GM21360 (cell line): ENCODE measurements at regions not wholly inside any gene's neighbourhood (a gene's known extent, or its start where the extent isn't known, plus 50 kb on each side); places are given as distances from the start of the nearest gene placed in this dataset.

Experiments used
- ATAC-seq: cut with Tn5 transposase; IDR thresholded peaks from one replicate; pipeline ENCODE4 v1.9.1; 2021; ENCODE audit warnings: mild to moderate bottlenecking, moderate library complexity; ENCODE audit not compliant: unreplicated experiment

GRCh38 chr3:6125520-6125919, 735.4 kb upstream of the GRM7 start:
- no peak for ATAC-seq

DNA sequence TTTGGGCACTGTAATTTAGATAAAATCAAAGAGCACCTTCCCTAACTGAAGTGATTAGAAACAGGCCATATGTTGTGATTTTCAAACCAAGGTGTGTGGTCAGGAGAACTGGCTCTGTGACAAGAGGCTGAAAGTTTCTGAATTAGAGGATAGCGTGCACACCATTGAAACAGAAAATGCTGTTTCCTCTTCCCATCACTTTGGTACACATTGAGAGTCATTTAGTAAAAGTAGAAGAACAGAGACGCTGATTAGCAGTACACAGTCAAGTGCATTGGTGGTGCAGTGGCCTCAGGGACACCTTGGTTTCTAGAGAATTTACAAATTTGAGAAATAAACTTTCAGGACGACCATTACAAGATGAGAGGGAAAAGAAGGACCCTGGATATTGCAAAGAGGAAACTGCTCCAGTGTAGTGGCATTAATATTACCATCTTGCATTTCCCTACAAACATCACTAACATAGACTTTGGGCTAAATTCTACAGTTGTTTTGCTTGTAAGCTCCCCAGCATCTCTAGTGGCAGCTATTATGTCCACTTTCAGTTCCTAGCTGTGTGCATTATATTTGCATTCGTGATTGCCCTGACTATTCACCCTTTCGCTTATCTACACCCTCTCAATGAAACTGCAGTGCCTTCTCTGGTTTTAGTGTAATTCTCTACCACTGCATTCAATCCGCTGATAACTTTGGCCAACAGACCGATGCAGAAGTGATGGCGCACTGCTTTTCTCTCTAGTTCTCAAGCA, 728.1 kb upstream of the GRM7 start:
- peak; percentile 92 for ATAC-seq

- ATAC-seq, result no peak
Observed at GRCh38 chr3:6142707-6143106, 718.2 kb upstream of the GRM7 start.

DNA sequence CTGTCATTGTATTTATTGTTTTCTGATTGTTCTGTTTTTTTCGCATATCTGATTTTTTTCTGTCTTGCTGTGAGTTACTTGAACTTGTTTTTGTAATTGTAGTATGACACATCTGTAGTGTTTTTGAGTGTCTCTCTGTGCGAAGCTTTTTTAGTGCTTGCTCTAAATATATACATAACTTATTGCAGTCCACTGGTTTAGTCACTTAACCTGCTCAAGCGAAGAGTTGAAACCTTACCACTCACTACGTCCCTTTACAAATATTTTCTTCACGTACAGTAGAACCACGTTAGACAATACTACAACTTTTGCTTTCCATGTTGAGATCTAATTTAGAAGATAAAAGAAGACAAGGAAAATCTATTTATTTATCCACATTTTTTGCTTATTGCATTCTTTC, 713.0 kb upstream of the GRM7 start:
- peak; percentile 60 for ATAC-seq

- ATAC-seq, result no peak
Observed at GRCh38 chr3:6155650-6156338, 705.1 kb upstream of the GRM7 start.

DNA sequence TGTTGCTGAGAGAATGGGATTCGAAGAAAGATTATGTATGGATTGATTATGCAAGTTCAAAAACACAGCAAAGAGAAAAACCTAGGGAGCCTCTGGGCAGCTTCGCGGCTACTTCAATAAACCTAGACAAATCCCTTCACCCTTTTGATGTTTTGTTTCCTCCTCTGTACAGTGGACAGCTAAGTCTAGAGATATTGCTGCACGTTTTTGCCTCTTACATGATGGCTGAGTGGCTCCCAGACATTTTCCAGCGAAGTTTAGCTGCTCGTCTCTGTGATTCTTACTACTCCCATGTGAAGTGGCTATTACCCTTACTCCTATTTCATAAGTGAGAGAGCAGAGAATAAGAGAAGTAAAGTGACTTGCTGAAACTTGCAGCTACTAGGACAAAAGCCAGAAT, 695.0 kb upstream of the GRM7 start:
- no peak for ATAC-seq

- ATAC-seq, result no peak
Observed at GRCh38 chr3:6168256-6168655, 692.7 kb upstream of the GRM7 start.

- no peak for ATAC-seq
Observed at GRCh38 chr3:6172871-6173642, 687.9 kb upstream of the GRM7 start.

- no peak for ATAC-seq
Observed at GRCh38 chr3:6177417-6177816, 683.5 kb upstream of the GRM7 start.

- ATAC-seq, result no peak
Observed at GRCh38 chr3:6179761-6180160, 681.2 kb upstream of the GRM7 start.

DNA sequence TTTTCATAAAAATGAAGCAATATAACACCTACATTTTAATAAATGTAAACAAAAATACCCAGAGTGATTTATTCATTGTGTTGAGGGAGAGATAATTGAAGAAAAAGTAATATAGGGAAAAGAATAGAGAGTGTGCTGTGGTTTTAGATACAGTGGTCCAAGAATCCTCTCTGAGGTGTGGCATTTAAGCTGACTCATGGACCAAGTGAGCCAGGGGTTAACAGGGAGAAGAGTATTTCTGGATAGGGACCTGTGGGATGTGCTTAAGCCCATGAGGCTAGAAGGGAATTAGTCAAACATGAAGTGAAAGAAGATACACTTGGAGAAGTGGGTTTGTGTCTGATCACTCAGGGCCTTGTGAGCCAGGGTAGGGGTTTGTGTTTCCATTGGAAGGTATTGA, 680.7 kb upstream of the GRM7 start:
- no peak for ATAC-seq

DNA sequence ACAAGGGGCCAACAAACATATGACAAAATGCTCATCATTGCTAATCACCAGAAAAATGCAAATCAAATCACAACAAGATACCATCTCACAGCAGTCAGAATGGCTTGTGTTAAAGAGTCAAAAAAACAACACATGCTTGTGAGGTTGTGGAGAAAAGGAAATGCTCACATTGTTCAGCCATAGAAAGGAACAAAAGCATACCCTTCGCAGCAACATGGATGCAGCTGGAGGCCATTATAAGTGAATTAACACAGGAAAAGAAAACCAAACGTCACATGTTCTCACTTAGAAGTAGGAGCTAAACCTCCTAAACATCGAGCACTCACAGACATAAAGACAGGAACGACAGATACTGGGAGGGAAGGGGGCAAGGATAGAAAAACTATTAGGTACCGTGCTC, 678.4 kb upstream of the GRM7 start:
- ATAC-seq, result no peak

DNA sequence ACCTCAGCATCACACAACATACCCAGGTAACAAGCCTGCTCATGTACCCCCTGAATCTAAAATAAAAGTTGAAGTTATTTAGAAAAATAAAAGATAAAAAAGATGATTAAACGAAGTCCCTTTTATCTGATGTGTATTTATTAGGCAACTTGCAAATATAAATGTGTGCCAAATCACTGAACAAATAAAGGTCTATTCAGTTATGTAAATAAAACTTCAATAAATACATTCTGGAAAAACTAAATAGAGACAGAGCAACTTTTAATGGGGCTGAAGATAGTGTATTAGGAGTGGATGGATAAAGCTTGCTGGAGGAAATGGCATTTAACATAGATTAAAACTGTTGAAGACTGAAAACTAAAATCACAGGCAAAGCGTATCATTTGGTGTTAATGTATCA, 678.0 kb upstream of the GRM7 start:
- no peak for ATAC-seq

DNA sequence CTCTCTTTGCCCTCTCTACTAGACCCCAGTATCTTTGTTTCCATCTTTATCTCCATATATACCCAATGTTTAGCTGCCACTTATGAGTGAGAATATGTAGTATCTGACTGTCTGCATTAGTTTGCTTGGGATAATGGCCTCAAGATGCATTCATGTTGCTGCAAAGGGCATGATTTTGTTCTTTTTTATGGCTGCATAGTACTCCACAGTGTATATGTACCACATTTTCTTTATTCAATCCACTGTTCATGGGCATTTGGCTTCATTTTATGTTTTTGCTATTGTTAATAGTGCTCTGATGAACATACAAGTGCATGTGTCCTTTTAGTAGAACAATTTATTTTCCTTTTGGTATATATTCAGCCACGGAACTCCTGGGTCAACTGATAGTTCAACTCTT, 671.5 kb upstream of the GRM7 start:
- ATAC-seq, result no peak

GRCh38 chr3:6204891-6205290, 656.0 kb upstream of the GRM7 start:
- ATAC-seq, result peak; percentile 55

DNA sequence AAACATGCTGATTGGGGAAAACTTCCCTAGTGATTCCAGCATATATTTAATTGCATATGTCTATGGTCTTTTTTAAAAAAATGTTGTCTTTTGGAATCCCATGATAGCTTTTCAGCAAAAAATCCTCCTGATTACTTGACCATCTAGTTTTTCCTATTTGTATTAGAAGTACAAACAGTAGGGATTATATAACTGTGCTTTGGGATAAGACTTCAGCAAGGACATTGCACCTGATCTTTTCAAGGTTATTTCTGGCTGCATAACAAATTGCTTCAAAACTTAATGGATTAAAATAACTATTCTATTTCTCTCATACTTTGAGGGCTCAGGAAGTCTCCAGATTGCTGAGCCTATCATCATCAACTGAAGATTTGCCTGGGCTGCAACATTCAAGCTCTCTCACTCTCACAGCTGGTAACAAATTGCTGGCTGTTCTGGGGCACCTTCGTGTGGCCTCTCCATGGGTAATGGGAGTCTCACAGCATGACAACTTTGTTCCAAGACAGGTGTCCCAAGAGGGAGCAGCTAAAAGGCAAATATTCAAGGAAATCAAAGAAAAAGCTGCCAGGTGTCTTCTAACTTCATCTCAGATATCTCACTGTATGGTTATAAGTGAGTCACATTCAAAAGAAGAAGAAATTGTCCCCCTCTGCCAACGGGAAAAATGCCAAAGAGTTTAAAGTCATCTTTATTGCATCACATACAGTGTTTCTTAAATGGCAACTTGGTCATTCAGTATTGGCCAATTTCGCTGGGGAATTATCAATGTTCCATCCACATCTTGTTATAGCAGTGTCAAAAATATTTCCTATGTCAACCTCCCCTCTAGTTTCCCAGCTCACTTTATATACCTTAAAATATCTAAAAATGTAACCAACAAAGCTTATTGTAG, 644.5 kb upstream of the GRM7 start:
- no peak for ATAC-seq

- ATAC-seq, result no peak
Observed at GRCh38 chr3:6220447-6220846, 640.5 kb upstream of the GRM7 start.

- no peak for ATAC-seq
Observed at GRCh38 chr3:6222069-6222468, 638.8 kb upstream of the GRM7 start.

- ATAC-seq, result no peak
Observed at GRCh38 chr3:6223572-6223971, 637.3 kb upstream of the GRM7 start.

DNA sequence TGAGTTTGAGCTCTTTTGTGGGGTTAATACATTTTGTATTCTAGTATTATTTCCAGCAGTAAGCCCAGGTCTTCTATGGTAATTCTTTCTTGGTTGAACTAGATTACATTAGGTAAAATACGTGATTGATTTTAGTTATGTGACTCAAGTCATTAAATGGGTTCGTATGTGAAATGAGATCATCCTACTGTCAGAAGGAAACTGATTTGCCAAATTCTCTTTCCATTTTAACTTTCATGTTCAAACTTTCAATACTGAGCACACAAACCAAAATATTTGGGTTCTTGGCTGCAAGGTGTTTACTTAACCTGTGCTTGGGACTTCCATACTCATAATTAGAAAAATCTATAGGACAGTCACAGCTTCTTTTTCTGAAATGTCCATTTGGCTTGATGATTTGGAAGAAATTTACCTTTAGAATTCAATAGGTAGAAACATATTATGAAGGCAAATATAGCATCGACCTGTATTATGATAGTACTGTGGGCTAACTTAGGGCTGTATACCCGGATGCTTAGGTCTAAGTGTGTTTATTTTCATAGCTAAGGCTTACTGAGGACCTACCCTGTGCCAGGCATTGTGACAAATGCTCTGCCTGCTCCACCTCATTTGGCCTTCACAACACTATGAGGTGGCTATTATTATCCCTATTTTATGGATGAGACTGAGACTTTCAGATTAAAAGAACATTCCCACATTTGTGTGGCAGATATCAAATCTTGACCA, 631.8 kb upstream of the GRM7 start:
- peak; percentile 44 for ATAC-seq
